Transverse colon (tissue), 4 donors: ENCODE measurements at regions not wholly inside any gene's neighbourhood (a gene's known extent, or its start where the extent isn't known, plus 50 kb on each side); places are given as distances from the start of the nearest gene placed in this dataset.

Experiments used
- DNase-seq: peaks from one replicate; pipeline ENCODE4 v3.0.0-alpha.2; 2019
- H3K27ac ChIP-seq, 4 donors: fragments of 200-600 bp; sonication (generic); 2 replicates each; pipeline ENCODE4 v1.5.1; 2016 to 2018; ENCODE audit warnings: inconsistent platforms in 4 of 4
- H3K27me3 ChIP-seq: fragments of 200-600 bp; sonication (generic); 2 replicates; pipeline ENCODE4 v1.5.1; 2017; ENCODE audit warnings: inconsistent platforms
- H3K36me3 ChIP-seq, 4 donors: fragments of 200-600 bp; sonication (generic); 2 replicates each; pipeline ENCODE4 v1.5.1; 2017 to 2019; ENCODE audit warnings: inconsistent platforms in 4 of 4
- H3K4me1 ChIP-seq, 4 donors: fragments of 200-600 bp; sonication (generic); 2 replicates each; pipeline ENCODE4 v1.5.1; 2017 to 2020; ENCODE audit warnings: inconsistent platforms in 4 of 4
- H3K4me3 ChIP-seq, 4 donors: fragments of 200-600 bp; sonication (generic); 1 replicate in 1 of 4; 2 replicates in 3 of 4; pipeline versions ENCODE4 v1.5.1 to v1.6.1; 2017 to 2019; ENCODE audit warnings: inconsistent platforms in 4 of 4
- H3K9me3 ChIP-seq, 2 donors: fragments of 200-600 bp; sonication (generic); 2 replicates each; pipeline ENCODE4 v1.5.1; 2017 to 2019; ENCODE audit warnings: inconsistent platforms in 2 of 2
- CTCF ChIP-seq, 5 experiments: fragments of 200-600 bp in 3 of 5; fragments of 450-650 bp in 2 of 5; sonication (generic) in 3 of 5; IDR thresholded peaks; 1 replicate in 2 of 5; 2 replicates in 3 of 5; pipeline ENCODE4 v1.5.1; 2016 to 2017; ENCODE audit warnings: antibody characterized with exemption in 5 of 5, inconsistent platforms in 3 of 5, mild to moderate bottlenecking in 2 of 5, moderate library complexity in 1 of 5
- EP300 ChIP-seq: sonication (generic); formaldehyde crosslinking; IDR thresholded peaks from one replicate; pipeline ENCODE4 v1.6.1; 2017; ENCODE audit warnings: antibody characterized with exemption, low read depth
- POLR2A ChIP-seq: fragments of 450-650 bp; IDR thresholded peaks from one replicate; pipeline ENCODE4 v1.6.1; 2016; ENCODE audit warnings: antibody characterized with exemption, mild to moderate bottlenecking, moderate library complexity
- POLR2AphosphoS5 ChIP-seq, 3 donors: sonication (generic); formaldehyde crosslinking; IDR thresholded peaks; one replicate each; pipeline ENCODE4 v1.6.1; 2016; ENCODE audit warnings: antibody characterized with exemption in 3 of 3
- WGBS, 2 donors: methylation state at CpG; one replicate each; pipeline ENCODE4 v1.1.5; 2018; ENCODE audit warnings: low coverage in 1 of 2; 5-methylcytosine and 5-hydroxymethylcytosine counted together
- in situ Hi-C, 4 donors: fragments of 200-750 bp; cut with MboI; loops; one replicate each; pipeline versions ENCODE4 v1.15.0 to v1.15.1; 2017; ENCODE audit warnings: low sequenced_read_pairs in 3 of 4, low pct_ligation_motif_present in 1 of 4, low pct_unique_long_range_greater_than_20kb in 1 of 4
- intact Hi-C: fragments of 100-400 bp; cut with DNase I; formaldehyde crosslinking; loops from one replicate; pipeline ENCODE4 v1.15.1; 2023; ENCODE audit warnings: low total_unique reads

GRCh38 chr7:94100723-94101345 lies 96.7 kb upstream of the BET1 start:
- DNase-seq: no peak
- intact Hi-C loops: loop anchor here (5.0 kb wide), 1 partner anchor 619 kb away; no protein-coding TSS in a partner anchor

GRCh38 chr7:94104301-94104700 lies 100.1 kb upstream of the BET1 start:
- TF ChIP-seq CTCF (IDR thresholded peaks at IDR 0.05): no peak
- no peak for TF ChIP-seq POLR2AphosphoS5 (IDR thresholded peaks at IDR 0.05)
- TF ChIP-seq POLR2A: no peak
- no peak for TF ChIP-seq EP300
- no peaks in the 10 kb centered on the region for H3K36me3 ChIP-seq
- no peaks in the 10 kb centered on the region for H3K27me3 ChIP-seq
- H3K9me3 ChIP-seq: no peaks in the 10 kb centered on the region
- no peak for DNase-seq
- in situ Hi-C loops (no loop called here), intact Hi-C loops (loop anchor here (5.0 kb wide), 1 partner anchor 622 kb away; no protein-coding TSS in a partner anchor)
- H3K4me1 ChIP-seq: no peaks in the 10 kb centered on the region
- H3K27ac ChIP-seq: no peak overlapping the region
- no peak overlapping the region for H3K4me3 ChIP-seq
- WGBS, 2 donors: 80 to 94% methylated on average over 1 of the region's 1 CpG

More at GRCh38 chr7:94100723-94101345, 96.7 kb upstream of the BET1 start:
- Histone ChIP-seq H3K27me3 (no peaks in the 10 kb centered on the region), H3K4me1 (no peaks in the 10 kb centered on the region), H3K9me3 (no peaks in the 10 kb centered on the region), H3K36me3 (no peaks in the 10 kb centered on the region), H3K27ac (no peak overlapping the region), H3K4me3 (no peak overlapping the region)
- TF ChIP-seq EP300: no peak
- TF ChIP-seq POLR2A: no peak
- no peak for TF ChIP-seq POLR2AphosphoS5 (IDR thresholded peaks at IDR 0.05)
- no peak for TF ChIP-seq CTCF (IDR thresholded peaks at IDR 0.05)
- WGBS, 2 donors: 67 to 94% methylated on average over 1 to 21 of the region's 27 CpGs
- in situ Hi-C loops: no loop called here

GRCh38 chr7:94109556-94109955 lies 105.4 kb upstream of the BET1 start:
- DNase-seq: no peak
- WGBS, 2 donors: 80 to 88% methylated on average over 5 of the region's 5 CpGs
- H3K27me3 ChIP-seq: no peaks in the 10 kb centered on the region
- no peaks in the 10 kb centered on the region for H3K9me3 ChIP-seq
- H3K27ac ChIP-seq: no peak overlapping the region
- no peak for TF ChIP-seq POLR2A
- no peaks in the 10 kb centered on the region for H3K4me1 ChIP-seq
- H3K36me3 ChIP-seq: no peaks in the 10 kb centered on the region
- H3K4me3 ChIP-seq: no peak overlapping the region
- intact Hi-C loops (no loop called here), in situ Hi-C loops (no loop called here)

- no peak for DNase-seq
- no peaks in the 10 kb centered on the region for H3K9me3 ChIP-seq
- in situ Hi-C loops: no loop called here
- intact Hi-C loops: no loop called here
- no peak overlapping the region for H3K4me3 ChIP-seq
- H3K27me3 ChIP-seq: no peaks in the 10 kb centered on the region
- no peak overlapping the region for H3K27ac ChIP-seq
- TF ChIP-seq POLR2AphosphoS5 (IDR thresholded peaks at IDR 0.05): no peak
- no peak for TF ChIP-seq CTCF (IDR thresholded peaks at IDR 0.05)
- TF ChIP-seq POLR2A: no peak
- no peak for TF ChIP-seq EP300
- H3K4me1 ChIP-seq: no peaks in the 10 kb centered on the region
- no peaks in the 10 kb centered on the region for H3K36me3 ChIP-seq
- WGBS, 2 donors: 54 to 80% methylated on average over 1 to 2 of the region's 2 CpGs
Measured at GRCh38 chr7:94111009-94111408, 106.9 kb upstream of the BET1 start.

GRCh38 chr7:94115316-94115715 lies 111.2 kb upstream of the BET1 start:
- in situ Hi-C loops: no loop called here
- DNase-seq: no peak
- intact Hi-C loops: no loop called here

More at GRCh38 chr7:94115316-94115715, 111.2 kb upstream of the BET1 start:
- no peak overlapping the region for H3K4me3 ChIP-seq
- 83 to 94% methylated on average over 2 of the region's 2 CpGs for WGBS, 2 donors
- H3K9me3 ChIP-seq: no peaks in the 10 kb centered on the region
- H3K4me1 ChIP-seq: no peaks in the 10 kb centered on the region
- H3K36me3 ChIP-seq: no peaks in the 10 kb centered on the region
- no peaks in the 10 kb centered on the region for H3K27me3 ChIP-seq
- H3K27ac ChIP-seq: no peak overlapping the region
- no peak for TF ChIP-seq EP300
- no peak for TF ChIP-seq CTCF (IDR thresholded peaks at IDR 0.05)
- TF ChIP-seq POLR2A: no peak
- TF ChIP-seq POLR2AphosphoS5 (IDR thresholded peaks at IDR 0.05): no peak
